ENCODE measurements at regions not wholly inside any gene's neighbourhood (a gene's known extent, or its start where the extent isn't known, plus 50 kb on each side); places are given as distances from the start of the nearest gene placed in this dataset.

- H3K4me2 ChIP-seq (ENCODE audit: control insufficient read depth, extremely low read depth, insufficient read depth, low read depth, low read length), result no peak overlapping the region
- FAIRE-seq (no peak), DNase-seq (ENCODE audit: low read depth, low spot score) (no peak)
- no peaks in the 10 kb centered on the region for H3K79me2 ChIP-seq (ENCODE audit: control insufficient read depth, insufficient read depth, low read length)
- H3K4me3 ChIP-seq (ENCODE audit: control insufficient read depth in 2 of 3, extremely low read depth in 1 of 3, insufficient read depth in 2 of 3, low read depth in 1 of 3, low read length in 3 of 3), result no peak overlapping the region
- no peak overlapping the region for H3K9ac ChIP-seq (ENCODE audit: control insufficient read depth, extremely low read depth, insufficient read depth, low read length)
- H3K9me1 ChIP-seq (ENCODE audit: control insufficient read depth, extremely low read depth, insufficient read depth, low read length), result no peaks in the 10 kb centered on the region
- dilution Hi-C loops (cut with MboI; ENCODE audit: extremely low pct_ligation_motif_present, low sequenced_read_pairs), result no loop called here
- TF ChIP-seq CTCF (optimal IDR thresholded peaks at IDR 0.05 in 1 of 3, IDR thresholded peaks at IDR 0.05 in 1 of 3, conservative IDR thresholded peaks at IDR 0.05 in 1 of 3; ENCODE audit: extremely low read depth in 1 of 3, insufficient read depth in 2 of 3, low read length in 3 of 3) (no peak), EZH2 (IDR thresholded peaks at IDR 0.05; ENCODE audit: low read length) (no peak)
- H2AFZ ChIP-seq (ENCODE audit: control insufficient read depth, low read length), result no peak overlapping the region
- no peaks in the 10 kb centered on the region for H3K27me3 ChIP-seq (ENCODE audit: control insufficient read depth, extremely low read depth, insufficient read depth, low read length)
- no peaks in the 10 kb centered on the region for H3K4me1 ChIP-seq (ENCODE audit: control insufficient read depth, extremely low read depth, insufficient read depth, low read length)
- H3K9me3 ChIP-seq (ENCODE audit: control insufficient read depth, low read depth, low read length), result no peaks in the 10 kb centered on the region
- no peaks in the 10 kb centered on the region for H3K36me3 ChIP-seq (ENCODE audit: control insufficient read depth in 2 of 2, extremely low read depth in 1 of 2, insufficient read depth in 2 of 2, low read length in 2 of 2)
- no peak overlapping the region for H3K27ac ChIP-seq (ENCODE audit: control insufficient read depth, insufficient read depth, low read length)
- no peaks in the 10 kb centered on the region for H4K20me1 ChIP-seq (ENCODE audit: control insufficient read depth, extremely low read depth, insufficient read depth, low read length)
Observed at GRCh38 chr2:217178341-217178740, 318.5 kb upstream of the TNP1 start.

- DNase-seq (ENCODE audit: low read depth, low spot score) (no peak), FAIRE-seq (no peak)
- TF ChIP-seq CTCF (optimal IDR thresholded peaks at IDR 0.05 in 1 of 3, IDR thresholded peaks at IDR 0.05 in 1 of 3, conservative IDR thresholded peaks at IDR 0.05 in 1 of 3; ENCODE audit: extremely low read depth in 1 of 3, insufficient read depth in 2 of 3, low read length in 3 of 3) (no peak), EZH2 (IDR thresholded peaks at IDR 0.05; ENCODE audit: low read length) (no peak)
- no peaks in the 10 kb centered on the region for H3K9me1 ChIP-seq (ENCODE audit: control insufficient read depth, extremely low read depth, insufficient read depth, low read length)
- no peaks in the 10 kb centered on the region for H4K20me1 ChIP-seq (ENCODE audit: control insufficient read depth, extremely low read depth, insufficient read depth, low read length)
- no peak overlapping the region for H3K9ac ChIP-seq (ENCODE audit: control insufficient read depth, extremely low read depth, insufficient read depth, low read length)
- no peaks in the 10 kb centered on the region for H3K27me3 ChIP-seq (ENCODE audit: control insufficient read depth, extremely low read depth, insufficient read depth, low read length)
- no peak overlapping the region for H2AFZ ChIP-seq (ENCODE audit: control insufficient read depth, low read length)
- H3K4me1 ChIP-seq (ENCODE audit: control insufficient read depth, extremely low read depth, insufficient read depth, low read length), result no peaks in the 10 kb centered on the region
- no peak overlapping the region for H3K4me2 ChIP-seq (ENCODE audit: control insufficient read depth, extremely low read depth, insufficient read depth, low read depth, low read length)
- no peak overlapping the region for H3K4me3 ChIP-seq (ENCODE audit: control insufficient read depth in 2 of 3, extremely low read depth in 1 of 3, insufficient read depth in 2 of 3, low read depth in 1 of 3, low read length in 3 of 3)
- dilution Hi-C loops (cut with MboI; ENCODE audit: extremely low pct_ligation_motif_present, low sequenced_read_pairs), result no loop called here
- no peaks in the 10 kb centered on the region for H3K9me3 ChIP-seq (ENCODE audit: control insufficient read depth, low read depth, low read length)
- no peak overlapping the region for H3K27ac ChIP-seq (ENCODE audit: control insufficient read depth, insufficient read depth, low read length)
- no peaks in the 10 kb centered on the region for H3K79me2 ChIP-seq (ENCODE audit: control insufficient read depth, insufficient read depth, low read length)
- no peaks in the 10 kb centered on the region for H3K36me3 ChIP-seq (ENCODE audit: control insufficient read depth in 2 of 2, extremely low read depth in 1 of 2, insufficient read depth in 2 of 2, low read length in 2 of 2)
Observed at GRCh38 chr2:217177720-217178119, 317.9 kb upstream of the TNP1 start.

All from keratinocyte (primary cell).